ENCODE measurements at regions not wholly inside any gene's neighbourhood (a gene's known extent, or its start where the extent isn't known, plus 50 kb on each side); places are given as distances from the start of the nearest gene placed in this dataset.

- FAIRE-seq = no peak
- POLR2A ChIA-PET = no interaction called here
- Histone ChIP-seq H3K4me2 (no peak overlapping the region), H3K27ac (no peak overlapping the region), H3K9me3 (no peaks in the 10 kb centered on the region), H3K4me3 (no peak overlapping the region), H3K4me1 (no peaks in the 10 kb centered on the region)
- CTCF ChIA-PET = no interaction called here
- TF ChIP-seq RCOR1 (IDR thresholded peaks at IDR 0.05; ENCODE audit: low read depth, low read length) (no peak), CHD2 (IDR thresholded peaks at IDR 0.05; ENCODE audit: low read length, partially characterized antibody) (no peak), HDAC2 (IDR thresholded peaks at IDR 0.05) (no peak)
- no peak for ATAC-seq
- 56% methylated on average over 4 of the region's 4 CpGs for WGBS (ENCODE audit: missing lambda C conversion rate)
- DNase-seq (ENCODE audit: low read depth in 1 of 2, low spot score in 1 of 2) = no peak
Measured at GRCh38 chr16:86180780-86181179, 281.8 kb downstream of the IRF8 start.

- ATAC-seq (no peak), FAIRE-seq (no peak), DNase-seq (ENCODE audit: low read depth in 1 of 2, low spot score in 1 of 2) (peak in 1 of 2 experiments; percentile 5)
- no peaks in the 10 kb centered on the region for H3K4me1 ChIP-seq
- POLR2A ChIA-PET = no interaction called here
- TF ChIP-seq RAD21 (conservative IDR thresholded peaks at IDR 0.05 in 1 of 2, IDR thresholded peaks at IDR 0.05 in 1 of 2) = no peak
- no peak for TF ChIP-seq SREBF2 (IDR thresholded peaks at IDR 0.05)
- peak; percentile 69 for TF ChIP-seq USF2 (IDR thresholded peaks at IDR 0.05)
- H3K4me3 ChIP-seq = no peak overlapping the region
- 52% methylated on average over 14 of the region's 15 CpGs for WGBS (ENCODE audit: missing lambda C conversion rate)
- CTCF ChIA-PET = no interaction called here
- no peak overlapping the region for H3K4me2 ChIP-seq
- H3K27ac ChIP-seq = no peak overlapping the region
- no peaks in the 10 kb centered on the region for H3K9me3 ChIP-seq
Measured at GRCh38 chr16:86181526-86181925, 282.6 kb downstream of the IRF8 start.

DNA sequence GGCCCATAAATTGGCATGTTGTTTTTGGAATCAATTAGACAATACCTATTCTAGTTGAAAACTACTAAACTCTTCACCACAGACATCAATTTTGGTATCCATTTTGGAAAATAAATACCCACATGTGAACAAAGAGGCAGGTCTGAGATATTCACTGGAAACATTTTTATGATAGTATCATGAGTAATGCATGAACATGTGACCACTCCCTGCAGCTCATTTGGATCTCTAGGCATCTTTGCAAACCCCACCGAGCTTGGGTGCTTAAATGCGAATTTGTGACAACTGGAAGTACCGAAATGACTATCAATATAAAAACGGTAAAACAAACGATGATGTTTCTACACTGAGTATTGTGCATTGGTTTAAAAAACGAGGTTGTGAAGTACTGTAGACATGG lies 285.2 kb downstream of the IRF8 start:
- ATAC-seq (no peak), DNase-seq (ENCODE audit: low read depth in 1 of 2, low spot score in 1 of 2) (no peak), FAIRE-seq (no peak)
- Histone ChIP-seq H3K4me3 (no peak overlapping the region), H3K4me1 (no peaks in the 10 kb centered on the region), H3K9me3 (no peaks in the 10 kb centered on the region), H3K27ac (no peak overlapping the region), H3K4me2 (no peak overlapping the region)
- TF ChIP-seq KDM5A (IDR thresholded peaks at IDR 0.05) (no peak), RNF2 (IDR thresholded peaks at IDR 0.05; ENCODE audit: borderline replicate concordance, low read depth) (no peak), CHD2 (IDR thresholded peaks at IDR 0.05; ENCODE audit: low read length, partially characterized antibody) (no peak), ESRRA (IDR thresholded peaks at IDR 0.05; ENCODE audit: borderline replicate concordance, low read length) (no peak), MAFK (IDR thresholded peaks at IDR 0.05; ENCODE audit: partially characterized antibody) (no peak), RARB (CRISPR knock-in tag; IDR thresholded peaks at IDR 0.05) (no peak), POLR2AphosphoS2 (conservative IDR thresholded peaks at IDR 0.05; ENCODE audit: low read length) (no peak), ZFP36 (IDR thresholded peaks at IDR 0.05; ENCODE audit: borderline replicate concordance, partially characterized antibody) (no peak), ZC3H11A (IDR thresholded peaks at IDR 0.05) (no peak), TFCP2L1 (CRISPR knock-in tag; IDR thresholded peaks at IDR 0.05) (no peak), NFE2L2 (conservative IDR thresholded peaks at IDR 0.05; ENCODE audit: low read length) (no peak), PHF8 (IDR thresholded peaks at IDR 0.05; ENCODE audit: borderline replicate concordance, low read depth) (no peak), MAX (IDR thresholded peaks at IDR 0.05) (no peak), CHD4 (IDR thresholded peaks at IDR 0.05; ENCODE audit: borderline replicate concordance) (no peak), EHMT2 (IDR thresholded peaks at IDR 0.05; ENCODE audit: low read depth) (no peak), GATA3 (IDR thresholded peaks at IDR 0.05; ENCODE audit: borderline replicate concordance) (no peak), RCOR1 (IDR thresholded peaks at IDR 0.05; ENCODE audit: low read depth, low read length) (no peak), JUN (IDR thresholded peaks at IDR 0.05) (no peak)
- TF ChIP-seq, protein P1, sequence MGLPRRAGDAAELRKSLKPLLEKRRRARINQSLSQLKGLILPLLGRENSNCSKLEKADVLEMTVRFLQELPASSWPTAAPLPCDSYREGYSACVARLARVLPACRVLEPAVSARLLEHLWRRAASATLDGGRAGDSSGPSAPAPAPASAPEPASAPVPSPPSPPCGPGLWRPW (IDR thresholded peaks at IDR 0.05) = no peak
- TF ChIP-seq, protein P2, sequence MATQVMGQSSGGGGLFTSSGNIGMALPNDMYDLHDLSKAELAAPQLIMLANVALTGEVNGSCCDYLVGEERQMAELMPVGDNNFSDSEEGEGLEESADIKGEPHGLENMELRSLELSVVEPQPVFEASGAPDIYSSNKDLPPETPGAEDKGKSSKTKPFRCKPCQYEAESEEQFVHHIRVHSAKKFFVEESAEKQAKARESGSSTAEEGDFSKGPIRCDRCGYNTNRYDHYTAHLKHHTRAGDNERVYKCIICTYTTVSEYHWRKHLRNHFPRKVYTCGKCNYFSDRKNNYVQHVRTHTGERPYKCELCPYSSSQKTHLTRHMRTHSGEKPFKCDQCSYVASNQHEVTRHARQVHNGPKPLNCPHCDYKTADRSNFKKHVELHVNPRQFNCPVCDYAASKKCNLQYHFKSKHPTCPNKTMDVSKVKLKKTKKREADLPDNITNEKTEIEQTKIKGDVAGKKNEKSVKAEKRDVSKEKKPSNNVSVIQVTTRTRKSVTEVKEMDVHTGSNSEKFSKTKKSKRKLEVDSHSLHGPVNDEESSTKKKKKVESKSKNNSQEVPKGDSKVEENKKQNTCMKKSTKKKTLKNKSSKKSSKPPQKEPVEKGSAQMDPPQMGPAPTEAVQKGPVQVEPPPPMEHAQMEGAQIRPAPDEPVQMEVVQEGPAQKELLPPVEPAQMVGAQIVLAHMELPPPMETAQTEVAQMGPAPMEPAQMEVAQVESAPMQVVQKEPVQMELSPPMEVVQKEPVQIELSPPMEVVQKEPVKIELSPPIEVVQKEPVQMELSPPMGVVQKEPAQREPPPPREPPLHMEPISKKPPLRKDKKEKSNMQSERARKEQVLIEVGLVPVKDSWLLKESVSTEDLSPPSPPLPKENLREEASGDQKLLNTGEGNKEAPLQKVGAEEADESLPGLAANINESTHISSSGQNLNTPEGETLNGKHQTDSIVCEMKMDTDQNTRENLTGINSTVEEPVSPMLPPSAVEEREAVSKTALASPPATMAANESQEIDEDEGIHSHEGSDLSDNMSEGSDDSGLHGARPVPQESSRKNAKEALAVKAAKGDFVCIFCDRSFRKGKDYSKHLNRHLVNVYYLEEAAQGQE (IDR thresholded peaks at IDR 0.05) = no peak
- WGBS (ENCODE audit: missing lambda C conversion rate) = 4% methylated on average over 6 of the region's 6 CpGs
- ChIA-PET CTCF (interaction anchor here (0.7 to 1.3 kb wide), 2 partner anchors 9 to 25 kb away, joined by 3 read pairs; no protein-coding TSS in a partner anchor), POLR2A (no interaction called here)

Data from A549 (cell line).